Caki2 (cell line): ENCODE measurements at regions not wholly inside any gene's neighbourhood (a gene's known extent, or its start where the extent isn't known, plus 50 kb on each side); places are given as distances from the start of the nearest gene placed in this dataset.

Experiments
- DNase-seq: peaks from one replicate; pipeline ENCODE4 v3.0.0-alpha.2; 2015; ENCODE audit warnings: low read depth
- in situ Hi-C: cut with HindIII; loops from 2 replicates; pipeline ENCODE4 v1.10.0; 2016; ENCODE audit warnings: low sequenced_read_pairs, low pct_unique_long_range_greater_than_20kb, mixed read lengths

DNA sequence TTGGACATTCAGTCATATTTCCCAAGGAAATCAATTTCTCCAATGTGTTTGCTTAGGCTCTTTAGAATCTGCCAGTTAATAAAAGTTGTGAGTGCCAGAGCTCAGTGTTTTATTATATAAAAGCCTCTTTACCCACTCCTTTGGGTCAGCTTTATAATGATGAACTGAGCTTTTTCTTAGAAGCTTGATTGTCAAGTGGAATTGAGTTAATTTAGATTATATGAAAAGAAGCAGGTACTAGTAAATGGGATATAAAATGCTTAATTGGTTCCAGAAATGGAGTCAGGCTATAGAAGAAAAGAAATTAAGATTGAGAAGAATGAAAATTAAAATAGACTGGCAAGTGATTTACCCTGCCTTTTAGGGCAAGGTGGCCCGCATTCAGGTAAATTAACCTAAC is 363.2 kb downstream of the SLITRK6 start:
- in situ Hi-C loops = no loop called here
- no peak for DNase-seq

DNA sequence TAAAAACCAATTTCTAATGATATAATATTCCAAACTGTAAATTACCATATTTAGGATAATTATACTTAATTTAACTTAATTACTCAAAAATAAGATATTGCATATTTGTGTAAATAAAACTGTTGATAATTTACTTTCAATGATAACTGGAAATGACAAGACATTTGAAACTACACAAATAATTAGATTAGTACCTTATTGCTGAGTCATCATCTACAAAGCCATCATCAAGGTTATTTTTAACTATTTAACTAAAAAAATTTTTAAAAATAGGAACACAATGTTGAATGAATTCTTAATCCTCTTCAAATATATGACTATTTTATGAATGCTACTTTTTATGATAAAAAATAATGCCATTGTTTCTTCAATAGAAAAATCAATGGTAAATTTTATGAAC is 364.3 kb downstream of the SLITRK6 start:
- DNase-seq = no peak
- in situ Hi-C loops = no loop called here

- in situ Hi-C loops = no loop called here
- DNase-seq = no peak
These were observed 366.3 kb downstream of the SLITRK6 start for GRCh38 chr13:85432881-85433280.

- in situ Hi-C loops = no loop called here
- DNase-seq = no peak
These were observed 367.5 kb downstream of the SLITRK6 start for GRCh38 chr13:85431720-85432119.

DNA sequence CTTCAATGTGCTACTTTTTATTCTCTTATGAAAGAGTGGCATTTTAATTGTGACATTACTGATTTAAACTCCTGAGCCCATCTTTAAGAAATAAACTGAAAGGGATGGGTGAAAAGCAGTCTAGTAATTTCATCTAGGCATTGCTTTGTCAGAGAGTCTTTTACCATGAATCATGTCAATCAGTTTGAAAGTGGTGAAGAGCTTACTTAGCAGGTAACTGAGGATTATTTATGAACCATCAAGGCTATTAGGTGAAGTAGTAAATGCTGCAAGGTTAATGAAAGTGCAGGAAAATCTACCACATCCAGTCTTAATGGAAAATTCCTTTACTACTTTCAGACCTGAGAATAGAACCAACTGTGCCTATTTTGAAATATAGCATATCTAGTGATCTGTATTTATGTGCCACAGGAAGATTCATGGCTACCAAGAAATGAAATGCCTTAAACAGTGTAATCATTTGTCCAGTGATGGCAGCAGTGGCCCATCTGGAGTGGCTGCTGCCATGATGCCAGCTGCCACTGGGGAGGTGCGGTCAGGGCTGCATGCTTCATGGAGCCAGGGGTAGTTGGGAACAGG is 368.9 kb downstream of the SLITRK6 start:
- no peak for DNase-seq
- in situ Hi-C loops = no loop called here

DNA sequence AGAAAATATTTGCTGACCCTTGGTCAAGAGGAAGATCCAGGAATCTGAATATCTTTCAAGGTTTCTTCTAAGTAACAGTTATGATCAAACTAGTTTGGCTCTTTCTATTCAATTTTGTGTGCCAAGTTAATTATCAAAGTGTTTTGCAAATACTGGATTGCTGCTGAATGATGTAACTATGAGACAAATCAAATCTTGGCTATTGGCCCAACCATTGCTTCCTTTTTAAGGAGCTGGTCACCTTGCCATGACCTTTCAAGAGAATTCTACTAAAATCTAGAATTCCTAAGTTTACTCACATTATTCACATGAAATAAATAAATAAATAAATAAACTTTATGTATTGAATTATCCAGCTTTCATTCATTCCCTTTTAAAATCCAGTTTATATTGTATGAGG is 371.8 kb downstream of the SLITRK6 start:
- no peak for DNase-seq
- in situ Hi-C loops = no loop called here

- no peak for DNase-seq
- in situ Hi-C loops = no loop called here
These were observed 379.1 kb downstream of the SLITRK6 start for GRCh38 chr13:85420136-85420535.

DNA sequence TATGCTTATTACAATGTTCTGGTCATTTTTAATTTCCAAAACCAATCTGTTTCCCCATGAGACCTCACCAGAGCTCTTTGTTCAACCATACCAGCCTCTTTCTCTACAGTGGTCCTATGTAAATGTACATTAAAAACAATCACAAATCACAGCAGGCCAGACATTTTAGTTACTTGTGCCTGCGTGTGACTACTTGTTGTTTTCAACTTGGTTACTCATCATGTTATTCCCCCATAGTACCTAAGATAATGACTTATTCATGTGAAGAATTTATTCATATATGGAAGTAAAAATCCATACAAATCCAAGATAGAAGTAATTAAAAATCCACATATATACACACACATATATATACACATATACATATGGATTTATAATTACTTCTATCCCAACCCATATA is 379.6 kb downstream of the SLITRK6 start:
- in situ Hi-C loops = no loop called here
- DNase-seq = no peak

- no peak for DNase-seq
- in situ Hi-C loops = no loop called here
These were observed 381.4 kb downstream of the SLITRK6 start for GRCh38 chr13:85417807-85418206.

DNA sequence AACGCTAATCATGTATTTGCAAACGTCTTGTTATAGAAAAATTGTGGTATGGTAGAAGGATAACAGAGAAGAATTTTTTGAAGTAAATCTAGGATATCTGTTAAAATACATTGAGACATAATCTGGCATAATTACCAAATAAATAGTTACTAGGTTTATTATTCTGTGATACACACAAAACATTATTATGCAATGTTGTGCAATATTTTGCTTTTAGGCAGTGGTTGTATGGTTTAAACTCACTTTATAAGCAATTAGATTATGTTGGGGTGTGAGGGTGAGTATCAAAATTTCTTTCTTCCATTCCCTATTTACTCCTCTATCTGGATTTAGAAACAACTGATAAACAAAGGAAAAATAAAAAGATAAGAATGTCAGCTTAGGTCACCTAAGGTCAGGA is 385.6 kb downstream of the SLITRK6 start:
- in situ Hi-C loops = no loop called here
- DNase-seq = no peak

DNA sequence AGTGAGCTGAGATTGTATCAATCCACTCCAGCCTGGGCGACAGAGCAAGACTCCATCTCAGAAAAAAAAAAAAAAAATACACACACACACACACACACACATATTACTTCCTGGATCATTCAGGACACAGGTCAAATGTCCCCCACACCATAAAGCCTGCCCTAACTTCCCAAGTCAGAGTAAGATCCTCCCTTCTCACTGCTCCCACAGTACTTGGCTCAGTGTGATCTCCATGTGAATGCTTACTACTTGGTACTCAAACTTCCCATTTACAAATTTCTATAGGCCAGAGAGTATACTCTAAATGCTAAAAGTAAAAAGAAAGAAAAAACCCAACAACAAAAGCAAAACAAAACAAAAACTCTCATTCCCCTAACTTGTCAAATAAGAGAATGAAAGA is 386.8 kb downstream of the SLITRK6 start:
- no peak for DNase-seq
- in situ Hi-C loops = no loop called here

DNA sequence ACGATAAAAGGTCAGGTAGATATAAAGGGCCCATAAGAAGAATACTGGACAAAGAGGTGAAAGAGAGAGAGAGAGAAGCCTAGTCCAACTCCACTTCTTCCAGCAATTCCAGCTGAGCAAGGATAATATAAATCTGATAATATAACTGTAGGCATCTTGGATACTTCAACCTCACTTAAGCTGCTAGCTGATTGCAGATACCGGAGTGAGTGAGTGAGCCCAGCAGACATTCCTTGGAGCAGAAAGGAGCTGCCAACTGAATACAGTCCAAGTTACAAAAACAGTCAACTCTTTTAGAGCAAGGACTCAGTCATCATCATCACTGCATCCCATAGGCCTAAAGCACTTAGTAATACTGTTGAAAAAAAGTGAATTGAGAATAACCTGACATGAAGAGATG is 387.6 kb downstream of the SLITRK6 start:
- no peak for DNase-seq
- in situ Hi-C loops = no loop called here

- no peak for DNase-seq
- in situ Hi-C loops = no loop called here
These were observed 390.8 kb downstream of the SLITRK6 start for GRCh38 chr13:85408415-85408814.

DNA sequence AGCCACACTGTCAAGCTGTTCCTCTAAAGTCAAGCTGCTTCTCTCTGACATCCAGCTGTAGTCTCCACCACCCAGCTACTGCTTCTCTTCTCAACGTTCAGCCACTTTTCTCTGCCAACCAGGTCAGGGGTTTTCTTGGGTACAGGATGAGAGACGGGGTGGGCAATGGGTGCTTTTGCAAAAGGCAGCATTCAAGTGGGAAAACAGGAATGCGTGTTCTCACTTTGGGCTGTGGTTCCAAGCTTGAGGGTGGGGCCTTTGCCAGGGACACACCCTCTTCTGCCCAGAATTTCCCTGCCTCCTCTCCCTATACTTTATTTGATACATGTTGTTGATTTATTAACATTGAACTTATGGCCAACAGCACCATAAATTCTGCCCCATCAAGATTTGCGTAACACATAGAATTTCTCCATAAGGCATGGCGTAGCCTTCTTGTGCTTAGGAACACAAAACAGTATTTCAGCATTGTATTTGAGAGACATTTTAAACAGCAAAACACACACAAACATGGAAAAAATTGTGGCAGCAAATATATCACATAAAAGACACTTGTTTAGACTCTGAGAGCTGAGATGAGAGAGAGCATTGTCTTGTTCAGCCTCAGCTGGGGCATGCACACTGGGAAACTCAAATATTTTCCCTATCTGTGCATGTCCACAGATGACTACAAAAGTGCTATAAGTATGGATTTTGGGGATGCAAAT is 392.8 kb downstream of the SLITRK6 start:
- no peak for DNase-seq
- in situ Hi-C loops = no loop called here

- in situ Hi-C loops = no loop called here
- no peak for DNase-seq
These were observed 393.8 kb downstream of the SLITRK6 start for GRCh38 chr13:85405316-85405897.

- in situ Hi-C loops = no loop called here
- peak; percentile 4 for DNase-seq
These were observed 412.8 kb downstream of the SLITRK6 start for GRCh38 chr13:85386424-85386823.

- no peak for DNase-seq
- in situ Hi-C loops = no loop called here
These were observed 415.9 kb downstream of the SLITRK6 start for GRCh38 chr13:85383291-85383690.

GRCh38 chr13:85381082-85381481 is 418.1 kb downstream of the SLITRK6 start:
- in situ Hi-C loops = no loop called here
- DNase-seq = no peak

DNA sequence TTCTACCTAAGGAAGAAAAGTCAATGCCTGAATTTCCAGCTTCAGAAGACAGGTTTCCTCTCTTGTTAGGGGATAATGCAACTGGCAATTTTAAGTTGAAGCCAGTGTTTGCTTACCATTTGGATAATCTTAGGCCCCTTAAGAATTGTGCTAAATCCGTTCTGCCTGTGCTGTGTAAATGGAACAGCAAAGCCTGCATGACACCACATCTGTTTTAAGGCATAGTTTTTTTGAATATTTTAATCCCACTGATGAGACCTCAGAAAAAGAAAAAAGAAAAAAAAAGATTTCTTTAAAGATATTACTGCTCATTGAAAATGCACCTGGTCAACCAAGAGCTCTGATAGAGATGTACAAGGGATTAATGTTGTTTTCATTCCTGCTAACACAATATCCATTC is 419.2 kb downstream of the SLITRK6 start:
- DNase-seq = no peak
- in situ Hi-C loops = no loop called here

DNA sequence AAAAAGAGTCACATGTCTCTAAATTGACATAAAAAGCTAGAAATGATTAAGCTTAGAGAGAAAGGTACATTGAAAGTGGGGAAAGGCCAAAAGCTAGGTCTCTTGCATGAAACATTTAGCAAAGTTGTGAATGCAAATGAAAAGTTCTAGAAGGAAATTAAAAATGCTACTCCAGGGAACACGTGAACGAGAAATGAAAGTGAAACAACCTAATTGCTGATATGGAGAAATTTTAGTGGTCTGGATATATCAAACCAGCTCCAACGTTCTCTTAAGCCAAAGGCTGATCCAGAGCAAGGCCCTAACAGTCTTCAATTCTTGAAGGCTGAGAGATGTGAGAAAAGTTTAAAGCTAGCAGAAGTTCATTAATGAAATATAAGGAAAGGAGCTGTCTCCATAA is 419.8 kb downstream of the SLITRK6 start:
- in situ Hi-C loops = no loop called here
- DNase-seq = no peak
